A549 (cell line): ENCODE measurements at regions not wholly inside any gene's neighbourhood (a gene's known extent, or its start where the extent isn't known, plus 50 kb on each side); places are given as distances from the start of the nearest gene placed in this dataset.

Source experiments
- ATAC-seq, 2 experiments: fragments of 200-7000 bp in 1 of 2; fragments of >200 bp in 1 of 2; cut with Nextera tagmentation in 1 of 2; cut with Tn5 transposase in 1 of 2; 3 replicates each; pipeline versions ENCODE4 v1.8.0 to v1.9.1; 2018 to 2020; ENCODE audit warnings: mild to moderate bottlenecking in 1 of 2, moderate library complexity in 1 of 2
- CTCF ChIA-PET: fragments of 300-600 bp; sonication (Branson Sonifier 250); formaldehyde crosslinking; extraction: SDS; loops from one replicate; lab custom pipeline; 2021; ENCODE audit warnings: antibody characterized with exemption, inconsistent platforms; lab: Yijun Ruan, JAX
- POLR2A ChIA-PET: fragments of 350-600 bp; formaldehyde crosslinking; extraction: SDS; loops from one replicate; lab custom pipeline; 2021; ENCODE audit warnings: antibody characterized with exemption, inconsistent platforms; lab: Yijun Ruan, JAX
- DNase-seq, 2 experiments: peaks; one replicate each; pipeline versions ENCODE4 v3.0.0 to v3.0.0-alpha.2; 2011 to 2016; ENCODE audit warnings: low read depth in 1 of 2, low spot score in 1 of 2
- FAIRE-seq: peaks from 2 replicates; lab custom pipeline; 2011; peaks lifted over from hg19 to GRCh38; lab: Jason Lieb, UNC
- H3K27ac ChIP-seq, 2 experiments: fragments of >200 bp; sonication (Bioruptor Twin); formaldehyde crosslinking; 3 replicates each; pipeline ENCODE4 v1.5.1; 2016 to 2017
- H3K4me1 ChIP-seq: fragments of >200 bp; sonication (Bioruptor Twin); formaldehyde crosslinking; 3 replicates; pipeline ENCODE4 v1.6.1; 2016
- H3K4me2 ChIP-seq: fragments of >200 bp; sonication (Bioruptor Twin); formaldehyde crosslinking; 3 replicates; pipeline ENCODE4 v1.6.1; 2016
- H3K4me3 ChIP-seq: fragments of >200 bp; sonication (Bioruptor Twin); formaldehyde crosslinking; 3 replicates; pipeline ENCODE4 v1.5.1; 2016
- H3K9me3 ChIP-seq: fragments of >200 bp; sonication (Bioruptor Twin); formaldehyde crosslinking; 3 replicates; pipeline ENCODE4 v1.6.1; 2016
- BHLHE40 ChIP-seq: IDR thresholded peaks from 2 replicates; pipeline ENCODE4 v1.6.1; 2012; ENCODE audit warnings: low read depth, low read length, inconsistent platforms
- CBX2 ChIP-seq: fragments of 200-600 bp; sonication (generic); IDR thresholded peaks from 2 replicates; pipeline ENCODE4 v1.6.1; 2016; ENCODE audit warnings: low read depth, mild to moderate bottlenecking, borderline replicate concordance
- CBX8 ChIP-seq: fragments of 200-600 bp; sonication (generic); IDR thresholded peaks from 2 replicates; pipeline ENCODE4 v1.6.1; 2016
- CEBPB ChIP-seq, 2 experiments: fragments of >200 bp in 1 of 2; sonication (Bioruptor Twin) in 1 of 2; formaldehyde crosslinking in 1 of 2; IDR thresholded peaks; 2 replicates each; pipeline ENCODE4 v1.6.1; 2012 to 2016
- EHMT2 ChIP-seq: fragments of 200-600 bp; sonication (generic); IDR thresholded peaks from 2 replicates; pipeline ENCODE4 v1.6.1; 2016; ENCODE audit warnings: antibody characterized with exemption, low read depth, mild to moderate bottlenecking, moderate library complexity
- ESRRA ChIP-seq: fragments of 150-350 bp; IDR thresholded peaks from 2 replicates; pipeline ENCODE4 v1.6.1; 2014; ENCODE audit warnings: mild to moderate bottlenecking, low read length, borderline replicate concordance
- HES2 ChIP-seq: fragments of >200 bp; sonication (Bioruptor Twin); formaldehyde crosslinking; IDR thresholded peaks from 2 replicates; pipeline ENCODE4 v1.6.1; 2016
- HOXA7 ChIP-seq: fragments of 250-450 bp; sonication (Bioruptor Pico); IDR thresholded peaks from 2 replicates; pipeline ENCODE4 v1.5.0; 2020; ENCODE audit warnings: mild to moderate bottlenecking, moderate library complexity
- HOXB5 ChIP-seq: fragments of 250-450 bp; sonication (Bioruptor Pico); IDR thresholded peaks from 2 replicates; pipeline ENCODE4 v1.5.0; 2020; ENCODE audit warnings: mild to moderate bottlenecking, moderate library complexity
- JUN ChIP-seq, 2 experiments: fragments of >200 bp; sonication (Bioruptor Twin); formaldehyde crosslinking; IDR thresholded peaks; 2 replicates in 1 of 2; 3 replicates in 1 of 2; pipeline ENCODE4 v1.6.1; 2016 to 2017
- JUNB ChIP-seq: fragments of >200 bp; sonication (Bioruptor Twin); formaldehyde crosslinking; IDR thresholded peaks from 2 replicates; pipeline ENCODE4 v1.6.1; 2016
- MAFK ChIP-seq: fragments of 450-650 bp; IDR thresholded peaks from 2 replicates; pipeline ENCODE4 v1.6.1; 2014; ENCODE audit not compliant: partially characterized antibody
- NFE2L2 ChIP-seq: fragments of 150-350 bp; conservative IDR thresholded peaks from 2 replicates; pipeline ENCODE4 v1.6.1; 2014; ENCODE audit warnings: low read length
- PHF8 ChIP-seq: fragments of 200-600 bp; sonication (generic); IDR thresholded peaks from 2 replicates; pipeline ENCODE4 v1.6.1; 2016; ENCODE audit warnings: low read depth, mild to moderate bottlenecking, antibody characterized with exemption, moderate library complexity, borderline replicate concordance
- RCOR1 ChIP-seq: fragments of 150-350 bp; IDR thresholded peaks from 2 replicates; pipeline ENCODE4 v1.6.1; 2014; ENCODE audit warnings: antibody characterized with exemption, low read length, low read depth
- RNF2 ChIP-seq: fragments of 200-600 bp; sonication (generic); IDR thresholded peaks from 2 replicates; pipeline ENCODE4 v1.6.1; 2016; ENCODE audit warnings: low read depth, mild to moderate bottlenecking, antibody characterized with exemption, moderate library complexity, borderline replicate concordance
- TFCP2L1 ChIP-seq: fragments of 250-450 bp; sonication (Bioruptor Pico); IDR thresholded peaks from 2 replicates; pipeline ENCODE4 v1.5.0; 2021; ENCODE audit warnings: mild to moderate bottlenecking
- ZNF302 ChIP-seq: fragments of 250-450 bp; sonication (Bioruptor Pico); IDR thresholded peaks from 2 replicates; pipeline ENCODE4 v1.9.0; 2021; ENCODE audit warnings: inconsistent platforms, mild to moderate bottlenecking, moderate library complexity
- WGBS: methylation state at CpG from one replicate; pipeline ENCODE4 v1.1.6; 2017; ENCODE audit errors: missing lambda C conversion rate; 5-methylcytosine and 5-hydroxymethylcytosine counted together
- TF ChIP-seq, protein P1 (sequence below): fragments of 450-650 bp; IDR thresholded peaks from 2 replicates; pipeline ENCODE4 v1.6.1; 2014; ENCODE audit warnings: antibody characterized with exemption
- TF ChIP-seq, protein P2 (sequence below): fragments of 250-450 bp; sonication (Bioruptor Pico); IDR thresholded peaks from 2 replicates; pipeline ENCODE4 v1.5.0; 2020; ENCODE audit warnings: low read depth, mild to moderate bottlenecking, moderate library complexity

GRCh38 chr14:96693252-96693820 is 103.8 kb upstream of the VRK1 start:
- CTCF ChIA-PET, result no interaction called here
- FAIRE-seq, result no peak
- TF ChIP-seq BHLHE40 (no peak), ZNF302 (CRISPR knock-in tag) (no peak), JUNB (no peak), TFCP2L1 (CRISPR knock-in tag) (no peak), EHMT2 (no peak), CBX8 (no peak), JUN (IDR thresholded peaks at IDR 0.05) (no peak)
- TF ChIP-seq, protein P1, sequence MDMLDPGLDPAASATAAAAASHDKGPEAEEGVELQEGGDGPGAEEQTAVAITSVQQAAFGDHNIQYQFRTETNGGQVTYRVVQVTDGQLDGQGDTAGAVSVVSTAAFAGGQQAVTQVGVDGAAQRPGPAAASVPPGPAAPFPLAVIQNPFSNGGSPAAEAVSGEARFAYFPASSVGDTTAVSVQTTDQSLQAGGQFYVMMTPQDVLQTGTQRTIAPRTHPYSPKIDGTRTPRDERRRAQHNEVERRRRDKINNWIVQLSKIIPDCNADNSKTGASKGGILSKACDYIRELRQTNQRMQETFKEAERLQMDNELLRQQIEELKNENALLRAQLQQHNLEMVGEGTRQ, result no peak
- TF ChIP-seq, protein P2, sequence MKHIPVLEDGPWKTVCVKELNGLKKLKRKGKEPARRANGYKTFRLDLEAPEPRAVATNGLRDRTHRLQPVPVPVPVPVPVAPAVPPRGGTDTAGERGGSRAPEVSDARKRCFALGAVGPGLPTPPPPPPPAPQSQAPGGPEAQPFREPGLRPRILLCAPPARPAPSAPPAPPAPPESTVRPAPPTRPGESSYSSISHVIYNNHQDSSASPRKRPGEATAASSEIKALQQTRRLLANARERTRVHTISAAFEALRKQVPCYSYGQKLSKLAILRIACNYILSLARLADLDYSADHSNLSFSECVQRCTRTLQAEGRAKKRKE (CRISPR knock-in tag), result no peak
- Histone ChIP-seq H3K27ac (no peak overlapping the region), H3K4me2 (no peak overlapping the region), H3K9me3 (no peaks in the 10 kb centered on the region), H3K4me3 (no peak overlapping the region), H3K4me1 (no peaks in the 10 kb centered on the region)
- 20% methylated on average over 4 of the region's 4 CpGs for WGBS
- ATAC-seq, result no peak
- no peak for DNase-seq
- POLR2A ChIA-PET, result no interaction called here

- DNase-seq, result no peak
- Histone ChIP-seq H3K9me3 (no peaks in the 10 kb centered on the region), H3K27ac (no peak overlapping the region), H3K4me1 (no peaks in the 10 kb centered on the region), H3K4me3 (no peak overlapping the region), H3K4me2 (no peak overlapping the region)
- TF ChIP-seq RCOR1 (no peak), EHMT2 (no peak), CBX2 (no peak), HOXA7 (CRISPR knock-in tag) (no peak), HES2 (no peak), HOXB5 (CRISPR knock-in tag) (no peak), MAFK (no peak), RNF2 (no peak)
- FAIRE-seq, result no peak
- ATAC-seq, result no peak
- WGBS, result 46% methylated on average over 4 of the region's 4 CpGs
- ChIA-PET CTCF (no interaction called here), POLR2A (no interaction called here)
These were observed 103.2 kb upstream of the VRK1 start for GRCh38 chr14:96693987-96694386.

DNA sequence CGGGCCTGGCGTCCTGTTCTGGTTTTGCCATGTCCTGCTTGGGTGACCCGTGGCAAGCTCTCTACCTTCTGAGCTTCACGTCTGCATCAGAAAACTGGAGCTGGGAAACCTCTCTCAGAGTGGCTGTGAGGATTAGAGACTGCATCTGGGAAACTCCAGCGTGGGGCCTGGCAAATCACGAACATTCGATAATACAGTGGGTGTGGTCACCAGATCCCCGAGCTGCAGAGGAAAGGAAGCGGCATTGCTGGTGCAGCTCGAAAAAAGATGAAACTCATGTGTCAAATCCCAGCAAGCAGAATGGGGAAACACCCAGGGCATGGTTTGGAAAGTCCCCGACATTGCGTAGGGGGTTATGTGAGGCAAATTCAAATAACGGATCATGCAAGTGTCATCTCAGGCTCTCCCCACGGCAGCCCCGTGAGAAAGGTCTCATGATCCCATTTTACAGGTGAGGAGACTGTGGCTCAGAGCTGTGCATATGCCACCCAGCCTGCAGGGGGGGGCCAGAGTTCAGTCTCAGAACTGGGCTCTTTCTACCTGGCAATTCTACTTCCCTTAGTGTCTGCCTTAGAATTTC is 98.1 kb upstream of the VRK1 start:
- POLR2A ChIA-PET, result no interaction called here
- TF ChIP-seq HES2 (no peak), CEBPB (IDR thresholded peaks at IDR 0.05) (no peak), ESRRA (no peak)
- ATAC-seq, result no peak
- CTCF ChIA-PET, result interaction anchor here (0.6 kb wide), 1 partner anchor 29 kb away, joined by 3 read pairs; no protein-coding TSS in a partner anchor
- WGBS, result 51% methylated on average over 14 of the region's 15 CpGs
- no peak for DNase-seq
- Histone ChIP-seq H3K9me3 (no peaks in the 10 kb centered on the region), H3K4me3 (no peak overlapping the region), H3K4me2 (no peak overlapping the region), H3K27ac (no peak overlapping the region), H3K4me1 (no peaks in the 10 kb centered on the region)
- no peak for FAIRE-seq

GRCh38 chr14:96699666-96700065 is 97.5 kb upstream of the VRK1 start:
- no peak for ATAC-seq
- FAIRE-seq, result no peak
- ChIA-PET POLR2A (no interaction called here), CTCF (no interaction called here)
- 57% methylated on average over 3 of the region's 3 CpGs for WGBS
- Histone ChIP-seq H3K4me1 (no peaks in the 10 kb centered on the region), H3K4me3 (no peak overlapping the region), H3K9me3 (no peaks in the 10 kb centered on the region), H3K27ac (no peak overlapping the region), H3K4me2 (no peak overlapping the region)
- DNase-seq, result no peak
- no peak for TF ChIP-seq PHF8
- no peak for TF ChIP-seq NFE2L2
- TF ChIP-seq JUNB, result no peak
